Hematopoietic multipotent progenitor cell treated with erythropoietin and hydrocortisone succinate and interleukin-3 and kit ligand, for 6 days (in vitro differentiated cells): ENCODE measurements at regions not wholly inside any gene's neighbourhood (a gene's known extent, or its start where the extent isn't known, plus 50 kb on each side); places are given as distances from the start of the nearest gene placed in this dataset.

ENCODE experiments used
- DNase-seq: peaks from one replicate; pipeline ENCODE4 v3.0.0-alpha.2; 2015

- DNase-seq: no peak
These were observed 52.9 kb upstream of the HPGDS start for GRCh38 chr4:94395562-94395961.

- no peak for DNase-seq
These were observed 54.3 kb upstream of the HPGDS start for GRCh38 chr4:94396984-94397383.

GRCh38 chr4:94397635-94398034 lies 54.1 kb upstream of the PDLIM5 start:
- DNase-seq: no peak

GRCh38 chr4:94399277-94399676 lies 52.5 kb upstream of the PDLIM5 start:
- no peak for DNase-seq

GRCh38 chr4:94399721-94400120 lies 52.0 kb upstream of the PDLIM5 start:
- peak; percentile 32 for DNase-seq

GRCh38 chr4:94400191-94400590 lies 51.6 kb upstream of the PDLIM5 start:
- DNase-seq: peak; percentile 60
